ENCODE measurements at regions not wholly inside any gene's neighbourhood (a gene's known extent, or its start where the extent isn't known, plus 50 kb on each side); places are given as distances from the start of the nearest gene placed in this dataset.

GRCh38 chr1:187931776-187932175 lies 1103.0 kb downstream of the PLA2G4A start:
- 65 to 71% methylated on average over 7 of the region's 7 CpGs for WGBS, 2 donors
- Histone ChIP-seq H3K4me1 (no peaks in the 10 kb centered on the region), H3K27me3 (no peaks in the 10 kb centered on the region), H3K27ac (no peak overlapping the region), H3K9me3 (no peaks in the 10 kb centered on the region), H3K4me3 (no peak overlapping the region), H3K36me3 (no peaks in the 10 kb centered on the region)
- DNase-seq, result no peak
- TF ChIP-seq CTCF (IDR thresholded peaks at IDR 0.05) (no peak), POLR2A (IDR thresholded peaks at IDR 0.05) (no peak)
- intact Hi-C loops (cut with DNase I), result no loop called here

- Histone ChIP-seq H3K36me3 (no peaks in the 10 kb centered on the region), H3K9me3 (no peaks in the 10 kb centered on the region), H3K4me3 (no peak overlapping the region), H3K4me1 (no peaks in the 10 kb centered on the region), H3K27ac (no peak overlapping the region), H3K27me3 (no peaks in the 10 kb centered on the region)
- TF ChIP-seq POLR2A (IDR thresholded peaks at IDR 0.05), result no peak
- TF ChIP-seq CTCF (IDR thresholded peaks at IDR 0.05), result no peak
- 76 to 79% methylated on average over 3 of the region's 3 CpGs for WGBS, 2 donors
- intact Hi-C loops (cut with DNase I), result no loop called here
- DNase-seq, result no peak
Observed at GRCh38 chr1:187933562-187934419, 1105.0 kb downstream of the PLA2G4A start.

- H3K4me1 ChIP-seq, result no peaks in the 10 kb centered on the region
- H3K27ac ChIP-seq, result no peak overlapping the region
- no peak for DNase-seq
- no peaks in the 10 kb centered on the region for H3K27me3 ChIP-seq
- TF ChIP-seq POLR2A (IDR thresholded peaks at IDR 0.05) (no peak), CTCF (IDR thresholded peaks at IDR 0.05) (no peak)
- no peaks in the 10 kb centered on the region for H3K9me3 ChIP-seq
- no peaks in the 10 kb centered on the region for H3K36me3 ChIP-seq
- intact Hi-C loops (cut with DNase I), result no loop called here
- WGBS, 2 donors, result 42 to 50% methylated on average over 1 of the region's 1 CpG
- H3K4me3 ChIP-seq, result no peak overlapping the region
Observed at GRCh38 chr1:187936667-187937066, 1107.9 kb downstream of the PLA2G4A start.

- no peaks in the 10 kb centered on the region for H3K9me3 ChIP-seq
- whole genome bisulfite sequencing, 2 donors, result 42 to 93% methylated on average over 2 of the region's 2 CpGs
- H3K4me3 ChIP-seq, result no peak overlapping the region
- no peaks in the 10 kb centered on the region for H3K4me1 ChIP-seq
- TF ChIP-seq POLR2A (IDR thresholded peaks at IDR 0.05) (no peak), CTCF (IDR thresholded peaks at IDR 0.05) (no peak)
- no peaks in the 10 kb centered on the region for H3K27me3 ChIP-seq
- no peak for DNase-seq
- intact Hi-C loops (cut with DNase I), result no loop called here
- H3K27ac ChIP-seq, result no peak overlapping the region
- no peaks in the 10 kb centered on the region for H3K36me3 ChIP-seq
Observed at GRCh38 chr1:187938092-187938491, 1109.3 kb downstream of the PLA2G4A start.

GRCh38 chr1:187942986-187943385 lies 1114.2 kb downstream of the PLA2G4A start:
- WGBS, 2 donors, result 69 to 78% methylated on average over 4 of the region's 4 CpGs
- no peak for TF ChIP-seq CTCF (IDR thresholded peaks at IDR 0.05)
- TF ChIP-seq POLR2A (IDR thresholded peaks at IDR 0.05), result no peak
- intact Hi-C loops (cut with DNase I), result no loop called here
- H3K4me1 ChIP-seq, result no peaks in the 10 kb centered on the region
- H3K27me3 ChIP-seq, result no peaks in the 10 kb centered on the region
- H3K36me3 ChIP-seq, result no peaks in the 10 kb centered on the region
- no peak overlapping the region for H3K27ac ChIP-seq
- H3K4me3 ChIP-seq, result no peak overlapping the region
- peaks cover 0 to 7% (median 0%) of the 10 kb centered on the region in 3 donors for H3K9me3 ChIP-seq
- DNase-seq, result no peak

Data from esophagus squamous epithelium (tissue), 5 donors.